ENCODE measurements at regions not wholly inside any gene's neighbourhood (a gene's known extent, or its start where the extent isn't known, plus 50 kb on each side); places are given as distances from the start of the nearest gene placed in this dataset.
"Not testable (repeated sequence)": the region's sequence is repeated elsewhere in the genome, so short reads cannot be mapped to it uniquely, and the experiment has no call there.

DNA sequence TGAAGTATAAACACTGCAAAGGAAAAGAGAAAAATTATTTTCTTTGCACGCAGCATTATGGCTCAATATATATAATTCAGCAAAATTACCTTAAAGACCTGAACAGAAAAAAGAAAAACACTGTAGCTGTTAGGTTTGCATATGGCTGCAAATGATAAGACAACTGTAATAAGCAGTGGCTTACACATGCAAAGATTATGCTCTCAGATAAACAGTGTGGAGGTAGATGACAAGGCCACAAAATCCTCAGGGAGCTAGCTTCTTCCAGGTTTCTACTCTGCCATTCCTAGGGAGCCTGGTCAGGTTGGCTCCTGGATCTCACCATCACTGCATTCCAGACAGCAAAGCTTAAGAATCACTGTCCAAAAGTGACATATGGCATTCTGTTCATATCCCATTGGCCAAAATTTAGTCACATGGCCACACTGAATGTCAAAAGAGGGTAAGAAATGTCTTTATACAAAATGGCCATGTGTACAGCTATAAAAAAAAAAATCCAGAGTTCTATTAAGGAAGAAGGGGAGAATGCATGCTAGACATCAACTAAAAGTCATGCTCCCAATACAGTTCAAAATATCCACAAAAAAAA, 195.2 kb upstream of the SLC7A11 start:
- POLR2A ChIA-PET, result no interaction called here
- dilution Hi-C loops (cut with MboI; ENCODE audit: extremely low pct_ligation_motif_present, low sequenced_read_pairs) (no loop called here), intact Hi-C loops (cut with micrococcal nuclease) (no loop called here)
- Histone ChIP-seq H3K4me1 (ENCODE audit: control insufficient read depth, extremely low read depth, insufficient read depth, low read length) (peaks cover 19% of the 10 kb centered on the region), H3K9me1 (replicated peaks; ENCODE audit: control insufficient read depth, extremely low read depth, insufficient read depth, low read length) (no peaks in the 10 kb centered on the region), H3K27ac (ENCODE audit: insufficient read depth, low read depth, low read length) (no peak overlapping the region), H3K4me2 (ENCODE audit: insufficient read depth, low read length) (no peak overlapping the region), H3K4me3 (replicated peaks in 1 of 3; ENCODE audit: insufficient read depth in 1 of 3, low read depth in 1 of 3, low read length in 3 of 3) (no peak overlapping the region), H4K20me1 (replicated peaks; ENCODE audit: control insufficient read depth, extremely low read depth, insufficient read depth, low read length) (no peaks in the 10 kb centered on the region), H3K9me3 (replicated peaks; ENCODE audit: control insufficient read depth, insufficient read depth, low read length) (no peaks in the 10 kb centered on the region), H2AFZ (ENCODE audit: low read depth, low read length) (no peak overlapping the region), H3K9ac (replicated peaks; ENCODE audit: extremely low read depth, insufficient read depth, low read length) (no peak overlapping the region), H3K79me2 (ENCODE audit: control insufficient read depth, insufficient read depth, low read length) (no peaks in the 10 kb centered on the region), H3K36me3 (ENCODE audit: control insufficient read depth in 2 of 2, extremely low read depth in 1 of 2, insufficient read depth in 2 of 2, low read length in 2 of 2) (no peaks in the 10 kb centered on the region), H3K27me3 (ENCODE audit: control insufficient read depth in 2 of 2, insufficient read depth in 2 of 2, low read length in 2 of 2) (no peaks in the 10 kb centered on the region)
- BruUV-seq (replicated peaks), result no TSS peak
- no peak for DNase-seq (ENCODE audit: low read depth, low spot score)
- CTCF ChIA-PET, result no interaction called here
- TF ChIP-seq, protein P1, sequence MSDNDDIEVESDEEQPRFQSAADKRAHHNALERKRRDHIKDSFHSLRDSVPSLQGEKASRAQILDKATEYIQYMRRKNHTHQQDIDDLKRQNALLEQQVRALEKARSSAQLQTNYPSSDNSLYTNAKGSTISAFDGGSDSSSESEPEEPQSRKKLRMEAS (IDR thresholded peaks at IDR 0.05; ENCODE audit: insufficient read depth, insufficient read length), result no peak
- TF ChIP-seq FOS (IDR thresholded peaks at IDR 0.05; ENCODE audit: borderline replicate concordance, insufficient read depth, low read length) (no peak), GATA2 (IDR thresholded peaks at IDR 0.05; ENCODE audit: insufficient read depth, insufficient read length, low read depth, low read length) (no peak), EZH2 (IDR thresholded peaks at IDR 0.05; ENCODE audit: borderline replicate concordance, low read depth, low read length, severe bottlenecking) (no peak), MYC (IDR thresholded peaks at IDR 0.05; ENCODE audit: low read depth, low read length) (no peak)
- TF ChIP-seq, protein P2, sequence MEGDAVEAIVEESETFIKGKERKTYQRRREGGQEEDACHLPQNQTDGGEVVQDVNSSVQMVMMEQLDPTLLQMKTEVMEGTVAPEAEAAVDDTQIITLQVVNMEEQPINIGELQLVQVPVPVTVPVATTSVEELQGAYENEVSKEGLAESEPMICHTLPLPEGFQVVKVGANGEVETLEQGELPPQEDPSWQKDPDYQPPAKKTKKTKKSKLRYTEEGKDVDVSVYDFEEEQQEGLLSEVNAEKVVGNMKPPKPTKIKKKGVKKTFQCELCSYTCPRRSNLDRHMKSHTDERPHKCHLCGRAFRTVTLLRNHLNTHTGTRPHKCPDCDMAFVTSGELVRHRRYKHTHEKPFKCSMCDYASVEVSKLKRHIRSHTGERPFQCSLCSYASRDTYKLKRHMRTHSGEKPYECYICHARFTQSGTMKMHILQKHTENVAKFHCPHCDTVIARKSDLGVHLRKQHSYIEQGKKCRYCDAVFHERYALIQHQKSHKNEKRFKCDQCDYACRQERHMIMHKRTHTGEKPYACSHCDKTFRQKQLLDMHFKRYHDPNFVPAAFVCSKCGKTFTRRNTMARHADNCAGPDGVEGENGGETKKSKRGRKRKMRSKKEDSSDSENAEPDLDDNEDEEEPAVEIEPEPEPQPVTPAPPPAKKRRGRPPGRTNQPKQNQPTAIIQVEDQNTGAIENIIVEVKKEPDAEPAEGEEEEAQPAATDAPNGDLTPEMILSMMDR (IDR thresholded peaks at IDR 0.05; ENCODE audit: extremely low read depth in 1 of 2, insufficient read depth in 1 of 2, low read depth in 1 of 2, low read length in 2 of 2), result no peak
- no peak for FAIRE-seq

DNA sequence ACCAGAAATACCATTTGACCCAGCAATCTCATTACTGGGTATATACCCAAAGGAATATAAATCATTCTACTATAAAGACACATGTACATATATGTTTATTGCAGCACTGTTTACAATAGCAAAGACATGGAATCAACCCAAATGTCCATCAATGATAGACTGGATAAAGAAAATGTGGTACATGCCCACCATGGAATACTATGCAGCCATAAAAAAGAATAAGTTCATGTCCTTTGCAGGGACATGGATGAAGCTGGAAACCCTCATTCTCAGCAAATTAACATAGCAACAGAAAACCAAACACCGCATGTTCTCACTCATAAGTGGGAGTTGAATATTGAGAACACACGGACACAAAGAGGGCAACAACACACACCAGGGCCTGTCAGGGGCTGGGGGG, 193.6 kb upstream of the SLC7A11 start:
- H3K4me3 ChIP-seq (replicated peaks in 1 of 3; ENCODE audit: insufficient read depth in 1 of 3, low read depth in 1 of 3, low read length in 3 of 3); FAIRE-seq; POLR2A ChIA-PET; BruUV-seq (replicated peaks); H3K27me3 ChIP-seq (ENCODE audit: control insufficient read depth in 2 of 2, insufficient read depth in 2 of 2, low read length in 2 of 2); H3K9ac ChIP-seq (replicated peaks; ENCODE audit: extremely low read depth, insufficient read depth, low read length); DNase-seq (ENCODE audit: low read depth, low spot score); dilution Hi-C loops (cut with MboI; ENCODE audit: extremely low pct_ligation_motif_present, low sequenced_read_pairs); H3K79me2 ChIP-seq (ENCODE audit: control insufficient read depth, insufficient read depth, low read length); intact Hi-C loops (cut with micrococcal nuclease); H3K9me1 ChIP-seq (replicated peaks; ENCODE audit: control insufficient read depth, extremely low read depth, insufficient read depth, low read length); H3K9me3 ChIP-seq (replicated peaks; ENCODE audit: control insufficient read depth, insufficient read depth, low read length); H2AFZ ChIP-seq (ENCODE audit: low read depth, low read length); H3K27ac ChIP-seq (ENCODE audit: insufficient read depth, low read depth, low read length); H3K4me2 ChIP-seq (ENCODE audit: insufficient read depth, low read length); H4K20me1 ChIP-seq (replicated peaks; ENCODE audit: control insufficient read depth, extremely low read depth, insufficient read depth, low read length); CTCF ChIA-PET; H3K36me3 ChIP-seq (ENCODE audit: control insufficient read depth in 2 of 2, extremely low read depth in 1 of 2, insufficient read depth in 2 of 2, low read length in 2 of 2): not testable (repeated sequence)
- H3K4me1 ChIP-seq (ENCODE audit: control insufficient read depth, extremely low read depth, insufficient read depth, low read length), result peaks cover 19% of the 10 kb centered on the region

DNA sequence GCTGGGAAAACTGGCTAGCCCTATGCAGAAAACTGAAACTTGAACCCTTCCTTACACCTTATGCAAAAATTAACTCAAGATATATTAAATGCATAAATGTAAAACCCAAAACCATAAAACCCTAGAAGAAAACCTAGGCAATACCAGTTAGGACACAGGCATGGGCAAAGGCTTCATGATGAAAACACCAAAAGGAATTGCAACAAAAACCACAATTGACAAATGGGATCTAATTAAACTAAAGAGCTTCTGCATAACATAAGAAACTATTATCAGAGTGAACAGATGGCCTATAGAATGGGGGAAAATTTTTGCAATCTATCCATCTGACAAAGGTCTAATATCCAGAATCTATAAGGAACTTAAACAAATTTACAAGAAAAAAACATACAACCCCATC, 192.9 kb upstream of the SLC7A11 start:
- POLR2A ChIA-PET; H3K27me3 ChIP-seq (ENCODE audit: control insufficient read depth in 2 of 2, insufficient read depth in 2 of 2, low read length in 2 of 2); H3K9me3 ChIP-seq (replicated peaks; ENCODE audit: control insufficient read depth, insufficient read depth, low read length); H3K9ac ChIP-seq (replicated peaks; ENCODE audit: extremely low read depth, insufficient read depth, low read length); DNase-seq (ENCODE audit: low read depth, low spot score); H3K36me3 ChIP-seq (ENCODE audit: control insufficient read depth in 2 of 2, extremely low read depth in 1 of 2, insufficient read depth in 2 of 2, low read length in 2 of 2); H3K4me2 ChIP-seq (ENCODE audit: insufficient read depth, low read length); intact Hi-C loops (cut with micrococcal nuclease); dilution Hi-C loops (cut with MboI; ENCODE audit: extremely low pct_ligation_motif_present, low sequenced_read_pairs); H3K9me1 ChIP-seq (replicated peaks; ENCODE audit: control insufficient read depth, extremely low read depth, insufficient read depth, low read length); H3K4me3 ChIP-seq (replicated peaks in 1 of 3; ENCODE audit: insufficient read depth in 1 of 3, low read depth in 1 of 3, low read length in 3 of 3); CTCF ChIA-PET; H2AFZ ChIP-seq (ENCODE audit: low read depth, low read length); H4K20me1 ChIP-seq (replicated peaks; ENCODE audit: control insufficient read depth, extremely low read depth, insufficient read depth, low read length); BruUV-seq (replicated peaks); H3K79me2 ChIP-seq (ENCODE audit: control insufficient read depth, insufficient read depth, low read length); H3K27ac ChIP-seq (ENCODE audit: insufficient read depth, low read depth, low read length); FAIRE-seq: not testable (repeated sequence)
- peaks cover 17% of the 10 kb centered on the region for H3K4me1 ChIP-seq (ENCODE audit: control insufficient read depth, extremely low read depth, insufficient read depth, low read length)
